ENCODE measurements at regions not wholly inside any gene's neighbourhood (a gene's known extent, or its start where the extent isn't known, plus 50 kb on each side); places are given as distances from the start of the nearest gene placed in this dataset.
"Not testable (repeated sequence)": the region's sequence is repeated elsewhere in the genome, so short reads cannot be mapped to it uniquely, and the experiment has no call there.

DNA sequence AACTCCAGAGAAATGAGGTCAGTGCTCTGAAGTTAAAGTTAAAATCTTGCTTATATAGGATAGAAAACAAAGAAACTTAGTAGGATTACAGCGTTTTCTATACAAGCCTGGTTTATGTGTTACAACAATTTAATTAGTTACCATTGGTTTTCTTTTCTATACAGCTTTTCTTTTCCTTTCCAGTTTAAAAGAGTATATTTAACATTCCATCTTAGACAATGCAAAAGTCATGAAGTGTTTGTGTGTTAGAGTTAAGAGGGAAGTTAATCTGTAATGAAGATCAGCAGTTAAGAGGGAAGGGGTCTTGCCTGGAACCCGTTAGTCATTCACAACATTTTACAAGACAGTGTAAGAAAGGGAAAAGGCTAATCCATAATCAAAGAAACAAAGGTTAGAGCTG lies 338.3 kb downstream of the OTUD1 start:
- DNase-seq = no peak

DNA sequence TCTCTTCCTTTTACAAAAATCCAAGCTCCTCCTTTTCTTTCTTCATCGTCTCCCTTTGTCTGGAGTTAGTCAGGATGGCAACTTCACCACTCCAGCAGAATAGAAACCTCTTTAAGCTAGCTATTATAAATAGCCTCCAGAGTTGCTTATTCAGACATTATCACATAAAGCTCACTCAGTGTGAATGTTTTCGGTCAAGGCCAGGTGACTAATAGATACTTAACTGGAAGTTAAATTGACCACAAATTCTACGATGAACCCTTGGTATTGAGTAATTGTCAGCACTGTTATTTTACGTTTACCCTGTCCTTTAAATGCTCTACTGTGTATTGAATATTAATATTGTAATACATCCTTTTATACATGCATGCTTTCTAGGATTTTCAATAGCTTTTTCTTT lies 340.4 kb downstream of the OTUD1 start:
- DNase-seq = no peak

DNA sequence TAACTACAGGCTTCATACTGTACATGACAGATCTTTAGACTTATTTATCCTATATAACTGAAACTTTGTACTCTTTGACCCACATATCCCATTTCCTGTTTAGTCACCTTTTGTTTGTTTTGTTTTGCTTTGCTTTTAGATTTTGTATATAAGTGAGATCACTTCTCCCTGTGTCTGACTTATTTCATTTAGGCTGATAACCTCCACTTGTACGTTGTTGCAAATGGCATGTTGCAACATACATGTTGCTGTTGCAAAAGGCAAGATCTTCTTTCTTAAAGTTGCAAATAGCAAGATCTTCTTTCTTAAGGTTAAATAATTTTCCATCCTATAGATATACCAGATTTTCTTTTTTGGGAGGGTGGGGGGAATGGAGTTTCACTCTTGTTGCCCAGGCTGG lies 341.5 kb downstream of the OTUD1 start:
- DNase-seq = no peak

DNA sequence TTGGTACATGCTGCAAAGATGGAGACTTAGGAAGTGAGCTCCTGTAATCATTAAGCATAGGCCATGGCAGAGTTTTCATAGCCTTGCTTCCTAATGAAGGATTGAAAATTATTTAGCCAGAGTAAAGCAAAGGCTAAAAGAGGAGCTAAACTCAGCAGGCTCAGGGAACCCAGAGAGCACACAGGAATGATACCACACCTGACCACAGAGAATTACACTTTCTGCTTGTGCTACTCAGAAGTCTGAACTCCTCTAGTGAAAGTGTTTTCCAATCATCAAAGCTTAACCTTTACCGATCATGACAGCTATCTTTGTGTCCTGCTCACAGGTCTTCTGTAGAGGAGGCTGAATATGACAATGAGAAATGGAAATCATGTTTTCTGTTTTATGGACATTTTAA lies 347.7 kb downstream of the OTUD1 start:
- no peak for DNase-seq

DNA sequence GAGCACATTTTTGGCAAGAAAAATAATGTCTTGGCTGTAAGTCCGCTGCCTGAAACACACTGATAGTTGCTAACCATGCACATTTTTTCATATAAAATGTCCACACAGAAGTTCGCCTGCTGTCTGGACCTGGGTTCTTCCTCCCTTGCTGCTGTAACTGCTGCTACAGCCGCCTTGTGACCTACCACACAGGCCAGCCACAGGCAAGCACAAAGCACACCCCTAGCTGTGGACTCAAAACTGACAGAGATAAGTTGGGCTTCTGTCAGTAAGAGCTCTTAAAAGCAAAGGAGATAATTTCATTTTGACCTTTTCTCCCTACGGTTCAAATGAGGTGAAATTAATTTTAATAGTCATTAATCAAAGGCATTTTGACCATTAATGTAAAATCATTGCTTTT lies 354.7 kb downstream of the OTUD1 start:
- DNase-seq = no peak

DNA sequence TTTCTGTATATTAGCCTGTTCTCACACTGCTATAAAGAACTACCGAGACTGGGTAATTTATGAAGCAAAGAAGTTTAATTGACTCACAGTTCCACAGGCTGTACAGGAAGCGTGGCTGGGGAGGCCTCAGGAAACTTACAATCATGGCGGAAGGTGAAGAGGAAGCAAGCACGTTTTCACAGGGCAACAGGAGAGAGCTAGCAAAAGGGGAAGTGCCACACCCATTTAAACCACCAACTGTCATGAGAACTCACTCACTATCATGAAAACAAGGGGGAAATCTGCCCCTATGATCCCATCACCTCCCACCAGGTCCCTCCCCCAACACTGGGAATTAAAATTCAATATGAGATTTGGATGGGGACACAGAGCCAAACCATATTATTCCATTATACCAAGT lies 358.6 kb downstream of the OTUD1 start:
- DNase-seq = not testable (repeated sequence)

DNA sequence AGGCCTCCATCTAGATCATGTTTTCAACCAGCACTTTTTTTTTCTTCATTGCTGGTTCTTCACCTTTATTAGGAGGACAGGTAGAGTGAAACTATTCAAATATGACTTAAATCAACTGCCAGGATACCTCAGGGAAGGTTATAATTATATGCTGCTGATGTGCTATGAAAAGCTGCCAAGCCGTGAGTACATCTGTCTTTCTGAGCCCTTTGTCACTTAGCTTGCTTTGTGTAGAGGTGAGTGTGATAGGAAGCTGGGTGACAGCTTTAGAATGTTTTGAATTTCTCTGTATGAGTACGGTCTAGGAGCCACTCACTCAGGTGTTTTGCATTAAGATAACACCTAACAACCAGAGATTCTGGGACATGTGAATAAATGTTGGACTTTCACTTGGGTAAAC lies 365.2 kb downstream of the OTUD1 start:
- no peak for DNase-seq

DNA sequence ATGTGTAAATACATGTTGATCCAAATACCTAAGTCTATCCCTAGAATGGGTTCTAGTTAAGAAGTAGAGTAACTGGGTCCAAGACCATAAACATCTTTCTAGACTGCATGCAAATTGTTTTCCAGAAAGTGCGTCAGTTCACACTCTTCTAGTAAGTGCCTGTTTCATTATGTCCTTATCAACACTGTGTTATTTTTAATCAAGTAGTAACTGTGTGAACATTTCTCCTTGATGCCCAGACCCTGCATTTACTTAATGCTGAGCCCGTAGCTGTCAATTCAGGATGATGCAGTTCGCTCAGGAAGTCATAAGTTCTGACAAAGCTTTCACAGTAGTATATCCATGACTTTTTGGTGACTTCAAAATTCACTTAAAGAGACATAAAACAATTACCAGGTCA lies 374.8 kb downstream of the OTUD1 start:
- DNase-seq = no peak

DNA sequence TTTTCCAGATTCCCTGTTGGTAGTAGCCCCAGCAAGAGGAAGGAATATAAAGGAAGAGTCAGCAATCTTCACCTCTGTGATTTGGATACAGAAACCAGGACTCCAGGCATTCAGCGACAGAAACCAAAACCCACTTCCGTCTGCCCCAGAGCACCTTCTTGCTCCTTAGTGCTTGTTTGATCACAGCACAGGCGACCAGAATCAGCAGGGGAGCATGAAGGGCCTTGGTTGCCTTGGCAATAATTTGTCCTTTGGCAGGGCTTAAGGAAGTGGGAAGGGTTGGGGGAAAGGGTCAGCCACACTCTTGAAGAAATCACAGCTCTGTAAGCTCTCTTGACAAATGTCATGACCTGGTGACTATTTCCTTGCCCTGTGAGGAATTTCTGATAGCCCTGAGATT lies 379.6 kb downstream of the OTUD1 start:
- DNase-seq = no peak

DNA sequence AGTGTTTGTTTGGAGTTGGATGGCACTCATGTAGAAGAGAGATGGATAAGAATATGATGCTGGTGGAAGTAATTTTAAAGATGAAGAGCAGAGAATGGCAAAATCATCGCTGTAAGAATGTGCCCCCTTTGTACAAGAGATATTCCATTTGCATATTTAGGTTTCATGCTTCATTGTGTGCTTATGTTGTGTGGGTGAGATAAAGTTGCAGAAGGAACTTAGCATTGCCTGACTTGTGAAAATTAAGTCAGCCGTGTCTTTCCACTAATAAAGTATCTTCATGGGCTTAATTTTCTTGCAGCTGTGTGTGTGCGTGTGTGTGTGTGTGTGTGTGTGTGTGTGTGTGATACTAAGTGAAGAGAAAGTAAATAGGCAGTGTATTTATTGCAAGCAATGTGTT lies 381.9 kb downstream of the OTUD1 start:
- DNase-seq = no peak

DNA sequence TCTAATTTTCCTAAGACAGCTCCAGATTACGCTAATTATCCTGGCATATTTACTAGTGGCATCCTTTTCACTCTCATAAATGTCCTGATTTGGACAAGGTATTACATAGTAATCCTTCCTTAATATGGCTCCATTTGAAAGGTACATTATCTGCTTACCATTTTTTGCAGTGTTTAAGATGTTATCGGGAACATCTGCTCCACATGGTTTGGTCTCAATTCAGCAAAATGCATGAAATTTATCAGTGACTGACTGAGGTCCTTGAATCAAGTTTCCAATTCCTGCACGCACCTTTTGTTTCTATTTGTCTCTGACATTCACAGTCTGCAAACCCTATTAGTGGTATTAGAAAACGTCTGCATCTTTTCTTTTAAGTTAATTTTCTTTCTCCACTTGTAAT lies 384.1 kb upstream of the KIAA1217 start:
- no peak for DNase-seq

DNA sequence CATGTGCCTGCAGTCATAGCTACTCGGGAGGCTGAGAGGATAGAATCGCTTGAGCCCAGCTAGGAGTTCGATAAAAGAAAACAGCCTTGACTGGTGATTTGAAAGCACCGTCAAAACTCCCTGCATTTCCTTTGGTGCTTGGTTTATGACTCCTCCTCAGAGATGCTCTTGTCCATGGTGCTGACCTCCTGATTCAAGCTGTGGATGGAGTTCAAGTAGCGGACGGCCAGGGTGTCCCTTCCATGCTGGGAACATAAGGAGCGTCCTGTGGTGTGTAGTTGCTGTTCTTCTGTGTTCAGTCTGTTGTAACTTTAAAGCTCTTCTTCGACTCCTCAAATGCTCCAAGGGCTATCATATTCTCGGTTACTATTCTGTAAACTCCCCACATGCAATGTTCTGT lies 382.5 kb upstream of the KIAA1217 start:
- no peak for DNase-seq

DNA sequence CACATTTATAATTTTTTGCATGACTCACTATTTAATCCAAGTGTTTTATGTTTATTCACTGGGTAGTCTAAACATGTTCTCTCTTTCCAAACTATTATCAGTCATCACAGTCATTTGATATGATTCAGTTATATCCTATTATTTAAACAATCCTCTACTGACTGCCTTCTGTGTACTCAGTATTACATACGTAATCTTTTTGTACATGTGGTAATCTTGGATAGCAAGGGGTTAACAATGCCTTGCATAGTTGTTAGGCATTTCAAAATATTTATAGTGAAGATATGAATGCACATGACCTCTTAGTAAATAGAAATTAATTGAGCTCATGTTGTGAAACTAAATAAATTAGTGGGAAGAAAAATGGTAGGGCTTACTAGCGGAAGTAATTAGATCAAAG lies 379.4 kb upstream of the KIAA1217 start:
- no peak for DNase-seq

DNA sequence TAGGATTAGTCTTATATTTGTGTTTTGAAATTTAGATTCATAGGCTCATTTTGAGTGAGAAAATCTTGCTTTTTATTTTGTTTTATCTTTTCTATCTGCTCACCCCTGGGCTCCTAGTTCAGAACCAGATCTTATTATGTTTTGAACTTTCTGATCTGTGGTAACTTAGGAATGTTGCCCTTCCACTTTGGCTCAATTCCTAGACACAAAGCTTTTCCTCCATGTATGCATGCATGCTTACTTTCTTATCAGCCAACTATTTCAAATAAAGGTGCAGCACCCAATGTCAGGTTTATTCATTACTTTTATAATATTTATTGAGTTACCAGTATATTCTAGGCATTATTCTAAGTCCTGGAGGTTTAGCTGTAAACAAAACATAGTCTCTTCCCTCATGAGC lies 374.8 kb upstream of the KIAA1217 start:
- no peak for DNase-seq

DNA sequence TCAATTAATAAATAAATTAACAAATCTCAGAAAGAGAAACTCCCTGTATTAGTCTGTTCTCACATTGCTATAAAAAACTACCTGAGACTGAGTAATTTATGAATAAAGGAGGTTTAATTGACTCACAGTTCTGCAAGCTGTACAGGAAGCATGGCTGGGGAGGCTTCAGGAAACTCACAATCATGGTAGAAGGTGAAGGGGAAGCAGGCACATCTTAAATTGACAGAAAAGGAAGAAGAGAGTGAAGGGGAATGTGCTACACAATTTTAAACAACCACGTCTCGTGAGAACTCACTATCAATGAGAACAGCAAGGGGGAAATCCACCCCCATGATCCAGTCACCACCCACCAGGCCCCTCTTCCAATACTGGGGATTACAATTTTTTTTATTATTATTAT lies 358.3 kb upstream of the KIAA1217 start:
- DNase-seq = no peak

DNA sequence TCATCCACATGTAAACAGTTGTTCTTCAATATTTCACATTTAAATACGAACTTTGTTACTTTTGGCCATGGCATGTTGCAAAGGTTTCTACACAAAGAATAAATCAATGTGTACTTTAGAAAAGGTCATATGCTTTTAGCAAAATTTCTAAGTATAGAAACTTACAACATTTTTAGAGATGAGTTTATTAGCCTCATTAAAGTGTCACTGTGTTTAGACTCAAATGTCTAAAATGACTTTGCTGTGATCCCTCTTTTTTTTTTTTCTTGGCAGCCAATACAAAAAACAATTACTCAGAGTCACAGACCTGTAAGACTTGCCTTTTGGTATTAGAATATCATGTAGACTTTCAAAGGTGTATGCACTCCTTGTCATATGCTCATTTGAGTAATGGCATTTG lies 349.3 kb upstream of the KIAA1217 start:
- no peak for DNase-seq

DNA sequence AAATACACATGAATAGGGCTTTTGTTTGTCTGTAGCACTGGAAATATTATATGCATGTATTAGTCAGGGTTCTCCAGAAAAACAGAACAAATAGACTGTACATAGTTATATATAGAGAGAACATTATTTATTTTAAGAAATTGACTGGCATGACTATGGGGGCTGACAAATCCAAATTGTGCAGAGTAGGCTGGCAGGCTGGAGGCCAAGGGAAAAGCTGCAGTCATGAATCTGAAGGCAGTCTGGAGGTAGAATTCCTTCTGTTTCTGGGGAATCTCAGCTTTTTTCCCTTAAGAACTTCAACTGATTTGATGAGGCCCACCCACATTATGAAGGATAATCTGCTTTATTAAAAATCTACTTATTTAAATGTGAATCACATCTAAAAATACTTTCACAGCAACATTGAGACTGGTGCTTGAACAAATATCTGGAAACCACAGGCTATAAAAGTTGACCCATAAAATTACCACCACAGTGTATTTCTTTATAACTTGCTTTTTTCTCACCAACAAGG lies 344.2 kb upstream of the KIAA1217 start:
- no peak for DNase-seq

DNA sequence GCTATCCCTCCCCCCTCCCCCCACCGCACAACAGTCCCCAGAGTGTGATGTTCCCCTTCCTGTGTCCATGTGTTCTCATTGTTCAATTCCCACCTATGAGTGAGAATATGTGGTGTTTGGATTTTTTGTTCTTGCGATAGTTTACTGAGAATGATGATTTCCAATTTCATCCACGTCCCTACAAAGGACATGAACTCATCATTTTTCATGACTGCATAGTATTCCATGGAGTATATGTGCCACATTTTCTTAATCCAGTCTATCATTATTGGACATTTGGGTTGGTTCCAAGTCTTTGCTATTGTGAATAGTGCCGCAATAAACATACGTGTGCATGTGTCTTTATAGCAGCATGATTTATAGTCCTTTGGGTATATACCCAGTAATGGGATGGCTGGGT lies 342.0 kb upstream of the KIAA1217 start:
- DNase-seq = not testable (repeated sequence)

DNA sequence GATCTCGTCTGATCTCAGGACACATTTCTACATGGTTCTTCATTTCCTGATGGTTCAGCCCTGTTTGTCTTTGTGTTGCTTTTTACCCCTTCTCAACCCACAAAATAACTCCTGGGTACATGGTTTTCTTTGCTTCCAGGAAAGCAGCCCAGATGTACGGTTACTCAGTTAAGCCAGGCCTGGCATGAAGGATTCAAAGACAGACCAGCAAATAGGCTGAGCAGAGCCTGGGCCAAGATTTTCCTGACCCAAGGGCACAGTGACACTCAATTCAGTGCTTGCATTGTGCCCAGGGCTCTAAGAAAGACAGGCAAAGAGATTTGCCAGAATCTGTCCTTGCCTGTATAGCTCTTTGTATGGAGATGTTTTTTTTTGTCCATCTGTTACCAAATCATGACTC lies 340.8 kb upstream of the KIAA1217 start:
- DNase-seq = no peak

DNA sequence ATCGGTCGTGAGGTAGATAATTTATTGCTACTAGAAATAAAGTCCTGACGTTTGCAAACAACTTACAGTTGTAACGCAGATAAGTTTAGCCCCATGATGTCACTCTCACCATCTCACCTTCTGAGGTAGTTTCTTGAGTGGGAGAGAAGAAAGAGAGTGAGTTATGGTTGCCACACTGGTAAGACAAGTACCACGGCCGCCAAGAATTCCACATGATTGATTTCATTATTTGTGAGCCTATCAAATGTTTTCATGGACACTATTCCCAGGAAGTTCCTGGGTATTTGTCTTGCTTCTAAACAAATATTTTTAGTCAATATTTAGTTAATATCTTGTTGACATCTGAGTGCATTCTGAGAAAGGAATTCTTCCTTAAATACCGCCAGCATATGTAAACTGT lies 339.4 kb upstream of the KIAA1217 start:
- DNase-seq = no peak

DNA sequence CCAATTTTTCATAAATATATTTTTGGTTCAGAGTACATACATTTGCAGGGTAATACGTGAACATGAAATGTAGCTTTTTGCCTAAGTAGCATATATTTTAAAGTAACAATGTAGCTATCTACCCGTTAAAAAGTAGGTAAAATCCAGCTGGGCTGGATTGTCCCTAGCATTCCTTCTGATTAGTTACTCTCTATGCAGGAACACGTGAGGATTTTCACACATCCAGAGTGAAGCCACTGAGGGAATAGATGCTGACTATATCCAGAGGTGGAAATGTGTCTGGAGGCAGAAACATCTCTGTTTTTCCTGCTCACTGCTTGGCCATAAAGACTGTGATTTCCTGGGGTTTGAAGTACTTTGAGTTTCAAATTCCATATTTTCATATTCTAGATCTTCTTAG lies 338.9 kb upstream of the KIAA1217 start:
- DNase-seq = no peak

DNA sequence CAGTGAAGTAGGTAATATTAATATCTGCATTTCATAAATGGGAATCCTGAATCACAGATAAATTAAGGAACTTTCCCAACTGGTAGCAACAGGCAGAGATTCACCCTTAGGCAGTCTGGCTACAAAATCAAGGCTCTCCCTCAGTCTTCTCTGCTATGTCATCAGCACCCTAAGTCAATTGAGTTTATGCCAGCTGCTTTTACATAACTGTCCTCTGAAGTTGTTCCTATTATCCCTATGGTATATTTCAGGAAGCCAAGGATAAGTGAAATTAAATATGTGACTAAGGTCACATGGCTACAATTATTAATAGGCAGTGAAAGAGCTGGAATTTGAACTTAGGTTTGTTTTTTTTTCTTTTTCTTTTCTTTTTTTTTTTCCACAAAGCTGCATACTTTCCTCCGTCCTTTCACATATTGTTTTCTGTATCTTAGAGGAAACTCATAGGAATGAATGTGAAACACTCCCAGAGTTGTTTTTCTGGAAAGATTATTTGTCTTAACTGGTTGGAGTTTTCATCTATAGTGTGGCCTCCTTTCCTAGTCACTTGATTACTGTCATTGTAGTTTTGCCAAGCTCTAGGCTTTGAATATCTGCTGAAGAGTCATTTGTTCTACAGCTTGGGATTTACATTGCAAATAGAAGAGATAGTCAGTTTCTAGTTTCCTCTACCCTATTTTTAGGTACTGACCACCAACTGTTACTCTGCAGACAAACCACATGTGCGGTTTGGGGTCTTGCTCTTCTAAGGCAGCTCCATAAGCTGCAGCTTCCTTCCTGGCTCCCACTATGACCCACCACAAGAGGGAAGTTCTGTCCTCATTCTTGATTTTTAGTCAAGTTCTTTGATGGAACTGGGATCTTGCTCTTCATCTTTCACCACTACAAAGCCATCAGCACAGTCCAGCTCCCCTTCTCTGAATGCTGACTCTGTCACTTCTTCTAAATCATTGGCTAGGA lies 338.0 kb upstream of the KIAA1217 start:
- no peak for DNase-seq

DNA sequence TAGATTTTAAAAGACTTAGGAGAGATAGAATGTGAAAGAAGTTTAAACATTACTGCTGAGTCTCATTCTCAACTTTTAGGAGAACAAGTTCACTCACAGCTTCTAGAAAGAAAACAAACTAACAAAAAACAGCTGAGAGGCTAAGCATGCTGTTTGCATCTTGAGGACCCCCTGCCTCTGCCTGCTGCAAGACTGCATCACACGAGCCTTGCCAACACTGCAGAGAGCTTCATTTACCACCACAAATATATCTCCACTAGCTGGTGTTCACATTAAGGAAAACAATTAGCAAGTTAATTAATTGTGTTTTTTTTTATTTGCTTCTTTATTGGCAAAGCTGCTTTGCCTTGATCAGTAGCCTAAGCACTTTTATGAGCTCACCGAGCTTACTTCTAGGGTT lies 336.6 kb upstream of the KIAA1217 start:
- no peak for DNase-seq

DNA sequence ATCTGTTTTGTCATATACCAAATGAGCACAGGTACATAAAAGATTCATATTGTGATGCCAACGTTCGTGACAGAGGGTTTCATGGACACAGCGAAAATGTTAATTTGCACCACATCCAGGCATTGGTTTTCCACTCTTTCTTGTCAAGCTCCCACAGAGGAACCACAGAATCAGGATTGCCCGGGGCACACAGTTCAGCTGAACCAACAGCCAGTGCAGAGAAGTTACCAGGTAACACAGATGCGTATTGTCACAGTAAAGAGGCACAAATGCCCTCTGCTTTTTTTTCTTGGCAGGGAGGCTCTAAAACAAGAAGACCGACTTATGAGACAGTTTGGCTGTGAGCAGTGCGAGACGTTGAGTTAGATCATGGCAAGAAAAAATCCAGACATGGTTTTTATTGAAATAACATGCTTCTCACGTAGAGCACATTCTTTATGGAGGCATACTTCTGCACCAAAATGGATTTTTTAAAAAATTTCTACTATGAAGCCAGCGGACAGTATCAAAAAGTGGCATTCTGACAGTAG lies 331.1 kb upstream of the KIAA1217 start:
- DNase-seq = no peak

DNA sequence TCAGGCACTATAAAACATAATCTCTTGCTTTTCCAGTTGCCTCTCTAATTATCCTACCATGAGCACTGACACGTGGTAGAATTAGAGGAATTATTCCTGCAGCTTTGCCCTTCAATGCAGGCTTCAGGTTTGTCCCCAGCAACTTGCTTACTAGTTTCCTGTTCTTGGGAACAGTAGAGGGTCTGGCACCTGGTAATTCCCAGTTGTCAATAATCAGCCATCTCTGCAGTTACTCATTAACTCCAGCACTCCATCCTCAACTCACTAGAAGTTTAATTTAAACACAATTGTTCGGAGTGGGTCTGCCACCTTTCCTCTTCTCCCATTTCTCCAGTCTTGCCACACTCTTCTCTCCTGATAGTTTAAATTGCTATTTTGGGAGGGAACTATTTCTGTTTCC lies 324.3 kb upstream of the KIAA1217 start:
- no peak for DNase-seq

Data from stimulated activated CD4-positive, alpha-beta T cell treated with anti-CD3 and anti-CD28 coated beads, Interleukin-4, amount 100 ng/mL, for 24 hours (primary cell).